ENCODE measurements at regions not wholly inside any gene's neighbourhood (a gene's known extent, or its start where the extent isn't known, plus 50 kb on each side); places are given as distances from the start of the nearest gene placed in this dataset.
"Not testable (repeated sequence)": the region's sequence is repeated elsewhere in the genome, so short reads cannot be mapped to it uniquely, and the experiment has no call there.

- Mint-ChIP-seq H3K4me3 (no peak overlapping the region), H3K36me3 (ENCODE audit: low read depth) (no peaks in the 10 kb centered on the region), H3K27me3 (ENCODE audit: low read depth) (peaks cover 1% of the 10 kb centered on the region), H3K9me3 (ENCODE audit: insufficient read depth) (no peaks in the 10 kb centered on the region), H3K27ac (no peak overlapping the region), H3K4me1 (ENCODE audit: low read depth) (no peaks in the 10 kb centered on the region)
- ATAC-seq (no peak), DNase-seq (no peak)
- ChIA-PET CTCF (no interaction called here), POLR2A (no interaction called here)
Measured at GRCh38 chr13:97751477-97751876, 202.0 kb upstream of the IPO5 start.

GRCh38 chr13:97752961-97753668 lies 200.4 kb upstream of the IPO5 start:
- Mint-ChIP-seq H3K4me1 (ENCODE audit: low read depth) (no peaks in the 10 kb centered on the region), H3K27me3 (ENCODE audit: low read depth) (peaks cover 2% of the 10 kb centered on the region), H3K27ac (no peak overlapping the region), H3K4me3 (no peak overlapping the region), H3K9me3 (ENCODE audit: insufficient read depth) (no peaks in the 10 kb centered on the region), H3K36me3 (ENCODE audit: low read depth) (no peaks in the 10 kb centered on the region)
- ChIA-PET CTCF (no interaction called here), POLR2A (no interaction called here)
- no peak for ATAC-seq
- no peak for DNase-seq

GRCh38 chr13:97753942-97754670 lies 199.4 kb upstream of the IPO5 start:
- DNase-seq = no peak
- no peak for ATAC-seq
- CTCF ChIA-PET = no interaction called here

GRCh38 chr13:97757807-97758206 lies 195.7 kb upstream of the IPO5 start:
- DNase-seq = no peak

More at GRCh38 chr13:97753942-97754670, 199.4 kb upstream of the IPO5 start:
- Mint-ChIP-seq H3K9me3 (ENCODE audit: insufficient read depth) (no peaks in the 10 kb centered on the region), H3K4me1 (ENCODE audit: low read depth) (no peaks in the 10 kb centered on the region), H3K27ac (no peak overlapping the region), H3K36me3 (ENCODE audit: low read depth) (no peaks in the 10 kb centered on the region), H3K27me3 (ENCODE audit: low read depth) (peaks cover 2% of the 10 kb centered on the region), H3K4me3 (no peak overlapping the region)
- POLR2A ChIA-PET = no interaction called here

GRCh38 chr13:97758317-97758716 lies 195.2 kb upstream of the IPO5 start:
- Mint-ChIP-seq H3K4me3 (no peak overlapping the region), H3K9me3 (ENCODE audit: insufficient read depth) (no peaks in the 10 kb centered on the region), H3K4me1 (ENCODE audit: low read depth) (no peaks in the 10 kb centered on the region), H3K36me3 (ENCODE audit: low read depth) (no peaks in the 10 kb centered on the region), H3K27me3 (ENCODE audit: low read depth) (peaks cover 2% of the 10 kb centered on the region), H3K27ac (no peak overlapping the region)
- no peak for ATAC-seq
- CTCF ChIA-PET = no interaction called here
- DNase-seq = no peak
- POLR2A ChIA-PET = no interaction called here

More at GRCh38 chr13:97757807-97758206, 195.7 kb upstream of the IPO5 start:
- POLR2A ChIA-PET = no interaction called here
- no peak for ATAC-seq
- Mint-ChIP-seq H3K27ac (no peak overlapping the region), H3K27me3 (ENCODE audit: low read depth) (peaks cover 2% of the 10 kb centered on the region), H3K4me3 (no peak overlapping the region), H3K36me3 (ENCODE audit: low read depth) (no peaks in the 10 kb centered on the region), H3K9me3 (ENCODE audit: insufficient read depth) (no peaks in the 10 kb centered on the region), H3K4me1 (ENCODE audit: low read depth) (no peaks in the 10 kb centered on the region)
- CTCF ChIA-PET = no interaction called here

GRCh38 chr13:97761796-97762540 lies 191.5 kb upstream of the IPO5 start:
- Mint-ChIP-seq H3K27ac (no peak overlapping the region), H3K9me3 (ENCODE audit: insufficient read depth) (no peaks in the 10 kb centered on the region), H3K36me3 (ENCODE audit: low read depth) (no peaks in the 10 kb centered on the region), H3K27me3 (ENCODE audit: low read depth) (no peaks in the 10 kb centered on the region), H3K4me3 (no peak overlapping the region), H3K4me1 (ENCODE audit: low read depth) (no peaks in the 10 kb centered on the region)
- ChIA-PET POLR2A (no interaction called here), CTCF (no interaction called here)
- no peak for ATAC-seq
- DNase-seq = no peak

GRCh38 chr13:97766749-97767148 lies 186.7 kb upstream of the IPO5 start:
- Mint-ChIP-seq H3K36me3 (ENCODE audit: low read depth) (no peaks in the 10 kb centered on the region), H3K27ac (no peak overlapping the region), H3K9me3 (ENCODE audit: insufficient read depth) (no peaks in the 10 kb centered on the region), H3K4me3 (no peak overlapping the region), H3K4me1 (ENCODE audit: low read depth) (no peaks in the 10 kb centered on the region), H3K27me3 (ENCODE audit: low read depth) (no peaks in the 10 kb centered on the region)
- ChIA-PET CTCF (no interaction called here), POLR2A (no interaction called here)
- ATAC-seq (no peak), DNase-seq (no peak)

- no peak overlapping the region for H3K4me3 Mint-ChIP-seq
- H3K27me3 Mint-ChIP-seq (ENCODE audit: low read depth) = no peaks in the 10 kb centered on the region
- no peak for DNase-seq
- no peaks in the 10 kb centered on the region for H3K4me1 Mint-ChIP-seq (ENCODE audit: low read depth)
- H3K9me3 Mint-ChIP-seq (ENCODE audit: insufficient read depth) = no peaks in the 10 kb centered on the region
- no peak for ATAC-seq
- no peak overlapping the region for H3K27ac Mint-ChIP-seq
- no peaks in the 10 kb centered on the region for H3K36me3 Mint-ChIP-seq (ENCODE audit: low read depth)
- ChIA-PET CTCF (no interaction called here), POLR2A (no interaction called here)
Measured at GRCh38 chr13:97768134-97768533, 185.3 kb upstream of the IPO5 start.

- H3K4me3 Mint-ChIP-seq; H3K27ac Mint-ChIP-seq; DNase-seq; H3K9me3 Mint-ChIP-seq (ENCODE audit: insufficient read depth); H3K27me3 Mint-ChIP-seq (ENCODE audit: low read depth); H3K36me3 Mint-ChIP-seq (ENCODE audit: low read depth); ATAC-seq; CTCF ChIA-PET; POLR2A ChIA-PET; H3K4me1 Mint-ChIP-seq (ENCODE audit: low read depth): not testable (repeated sequence)
Measured at GRCh38 chr13:97770231-97770630, 183.2 kb upstream of the IPO5 start.

- H3K4me1 Mint-ChIP-seq (ENCODE audit: low read depth); DNase-seq; H3K9me3 Mint-ChIP-seq (ENCODE audit: insufficient read depth); POLR2A ChIA-PET; ATAC-seq; H3K4me3 Mint-ChIP-seq; CTCF ChIA-PET; H3K27me3 Mint-ChIP-seq (ENCODE audit: low read depth); H3K36me3 Mint-ChIP-seq (ENCODE audit: low read depth); H3K27ac Mint-ChIP-seq: not testable (repeated sequence)
Measured at GRCh38 chr13:97772466-97772865, 181.0 kb upstream of the IPO5 start.

- H3K36me3 Mint-ChIP-seq (ENCODE audit: low read depth); POLR2A ChIA-PET; H3K4me3 Mint-ChIP-seq; H3K4me1 Mint-ChIP-seq (ENCODE audit: low read depth); H3K27me3 Mint-ChIP-seq (ENCODE audit: low read depth); DNase-seq; ATAC-seq; CTCF ChIA-PET; H3K9me3 Mint-ChIP-seq (ENCODE audit: insufficient read depth); H3K27ac Mint-ChIP-seq: not testable (repeated sequence)
Measured at GRCh38 chr13:97774391-97775100, 178.9 kb upstream of the IPO5 start.

GRCh38 chr13:97780486-97780885 lies 173.0 kb upstream of the IPO5 start:
- Mint-ChIP-seq H3K9me3 (ENCODE audit: insufficient read depth) (no peaks in the 10 kb centered on the region), H3K36me3 (ENCODE audit: low read depth) (no peaks in the 10 kb centered on the region), H3K27ac (no peak overlapping the region), H3K4me3 (no peak overlapping the region), H3K27me3 (ENCODE audit: low read depth) (no peaks in the 10 kb centered on the region), H3K4me1 (ENCODE audit: low read depth) (no peaks in the 10 kb centered on the region)
- DNase-seq = no peak
- ChIA-PET POLR2A (no interaction called here), CTCF (no interaction called here)
- no peak for ATAC-seq

Measured in activated CD8-positive, alpha-beta T cell treated with anti-CD3 and anti-CD28 coated beads, Interleukin-2, amount 10 ng/mL, durations not matched to agents 7 days and 5 days (primary cell).